NT2/D1 (cell line): ENCODE measurements at regions not wholly inside any gene's neighbourhood (a gene's known extent, or its start where the extent isn't known, plus 50 kb on each side); places are given as distances from the start of the nearest gene placed in this dataset.

Experiments
- SUZ12 ChIP-seq: IDR thresholded peaks from 2 replicates; pipeline ENCODE4 v1.6.1; 2011; ENCODE audit not compliant: insufficient read length, insufficient read depth; ENCODE audit errors: extremely low read depth
- YY1 ChIP-seq: IDR thresholded peaks from 2 replicates; pipeline ENCODE4 v1.6.1; 2011; ENCODE audit not compliant: insufficient read length, insufficient read depth
- ZNF274 ChIP-seq: IDR thresholded peaks from 2 replicates; pipeline ENCODE4 v1.6.1; 2011; ENCODE audit warnings: mild to moderate bottlenecking, low read depth, low read length

DNA sequence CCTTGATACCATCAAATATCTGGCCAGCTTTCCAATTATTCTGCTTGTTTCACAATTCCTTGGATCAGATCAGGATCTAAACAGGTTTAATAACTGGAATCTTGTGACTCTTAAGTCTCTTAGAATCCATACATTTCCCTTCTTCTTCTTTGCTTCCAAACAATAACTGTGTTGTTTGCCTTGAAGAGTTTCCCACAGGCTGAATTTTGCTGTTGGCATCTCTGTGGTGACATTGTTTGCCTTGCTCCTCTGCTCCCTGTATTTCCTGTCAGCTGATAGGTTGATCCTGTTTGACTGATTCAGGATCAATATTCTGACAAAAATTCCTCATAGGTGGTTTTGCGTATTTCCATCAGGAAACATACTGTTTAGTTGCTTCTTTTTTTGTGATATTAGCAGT, 248.4 kb upstream of the LMCD1 start:
- TF ChIP-seq YY1 (no peak), ZNF274 (no peak), SUZ12 (no peak)
